Hepatocyte (in vitro differentiated cells): ENCODE measurements at regions not wholly inside any gene's neighbourhood (a gene's known extent, or its start where the extent isn't known, plus 50 kb on each side); places are given as distances from the start of the nearest gene placed in this dataset.

Source experiments
- EZH2 ChIP-seq: fragments of 200-600 bp; sonication (generic); IDR thresholded peaks from 2 replicates; pipeline ENCODE4 v1.6.1; 2016; ENCODE audit warnings: antibody characterized with exemption, mild to moderate bottlenecking, borderline replicate concordance
- TF ChIP-seq, protein P1 (sequence below): fragments of 200-600 bp; sonication (generic); IDR thresholded peaks from 2 replicates; pipeline ENCODE4 v1.5.1; 2016; ENCODE audit warnings: antibody characterized with exemption, mild to moderate bottlenecking; ENCODE audit not compliant: poor library complexity

DNA sequence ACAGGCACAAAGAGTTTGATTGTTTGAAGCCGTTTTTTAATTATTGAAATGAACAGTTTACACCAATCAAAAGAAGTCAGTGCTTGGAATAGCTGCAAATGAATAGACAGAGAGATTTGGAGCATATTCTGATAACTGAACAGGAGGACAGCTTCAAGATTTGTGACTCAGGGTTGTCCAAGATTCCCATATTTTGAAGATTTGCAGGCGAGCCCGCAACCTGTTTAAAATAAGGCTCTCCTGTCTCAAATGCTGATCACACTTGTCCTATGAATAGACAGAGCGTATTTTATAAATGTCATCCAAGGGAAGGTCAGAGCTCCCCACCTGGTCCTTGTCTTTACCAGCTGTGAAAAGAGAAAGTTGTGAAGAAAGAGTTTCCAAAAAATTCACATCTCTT, 198.7 kb downstream of the RNF144A start:
- TF ChIP-seq, protein P1, sequence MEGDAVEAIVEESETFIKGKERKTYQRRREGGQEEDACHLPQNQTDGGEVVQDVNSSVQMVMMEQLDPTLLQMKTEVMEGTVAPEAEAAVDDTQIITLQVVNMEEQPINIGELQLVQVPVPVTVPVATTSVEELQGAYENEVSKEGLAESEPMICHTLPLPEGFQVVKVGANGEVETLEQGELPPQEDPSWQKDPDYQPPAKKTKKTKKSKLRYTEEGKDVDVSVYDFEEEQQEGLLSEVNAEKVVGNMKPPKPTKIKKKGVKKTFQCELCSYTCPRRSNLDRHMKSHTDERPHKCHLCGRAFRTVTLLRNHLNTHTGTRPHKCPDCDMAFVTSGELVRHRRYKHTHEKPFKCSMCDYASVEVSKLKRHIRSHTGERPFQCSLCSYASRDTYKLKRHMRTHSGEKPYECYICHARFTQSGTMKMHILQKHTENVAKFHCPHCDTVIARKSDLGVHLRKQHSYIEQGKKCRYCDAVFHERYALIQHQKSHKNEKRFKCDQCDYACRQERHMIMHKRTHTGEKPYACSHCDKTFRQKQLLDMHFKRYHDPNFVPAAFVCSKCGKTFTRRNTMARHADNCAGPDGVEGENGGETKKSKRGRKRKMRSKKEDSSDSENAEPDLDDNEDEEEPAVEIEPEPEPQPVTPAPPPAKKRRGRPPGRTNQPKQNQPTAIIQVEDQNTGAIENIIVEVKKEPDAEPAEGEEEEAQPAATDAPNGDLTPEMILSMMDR: no peak
- TF ChIP-seq EZH2: no peak
